ENCODE measurements at regions not wholly inside any gene's neighbourhood (a gene's known extent, or its start where the extent isn't known, plus 50 kb on each side); places are given as distances from the start of the nearest gene placed in this dataset.

DNA sequence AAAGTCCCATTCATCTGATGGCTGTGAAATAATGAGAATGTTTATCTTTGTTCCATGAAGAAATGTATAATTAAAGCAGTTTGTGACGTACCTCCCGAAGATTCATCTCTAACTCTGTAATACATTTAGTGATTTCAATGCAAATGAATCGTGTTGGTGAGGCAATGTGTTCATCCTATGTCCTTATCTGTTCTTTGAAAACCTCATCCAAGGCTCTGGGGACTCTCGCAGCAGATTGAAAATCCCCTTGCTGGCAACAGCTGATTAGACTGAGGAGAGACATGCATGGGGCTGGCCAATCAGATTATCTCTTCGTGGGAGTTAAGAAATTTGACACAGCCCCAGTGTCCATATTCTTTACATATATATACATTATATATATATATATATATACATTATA is 1095.4 kb upstream of the EEF2KMT start:
- no peak overlapping the region for H3K4me3 ChIP-seq (replicated peaks in 1 of 2; ENCODE audit: low read depth in 2 of 2, low read length in 2 of 2)
- TF ChIP-seq, protein P1, sequence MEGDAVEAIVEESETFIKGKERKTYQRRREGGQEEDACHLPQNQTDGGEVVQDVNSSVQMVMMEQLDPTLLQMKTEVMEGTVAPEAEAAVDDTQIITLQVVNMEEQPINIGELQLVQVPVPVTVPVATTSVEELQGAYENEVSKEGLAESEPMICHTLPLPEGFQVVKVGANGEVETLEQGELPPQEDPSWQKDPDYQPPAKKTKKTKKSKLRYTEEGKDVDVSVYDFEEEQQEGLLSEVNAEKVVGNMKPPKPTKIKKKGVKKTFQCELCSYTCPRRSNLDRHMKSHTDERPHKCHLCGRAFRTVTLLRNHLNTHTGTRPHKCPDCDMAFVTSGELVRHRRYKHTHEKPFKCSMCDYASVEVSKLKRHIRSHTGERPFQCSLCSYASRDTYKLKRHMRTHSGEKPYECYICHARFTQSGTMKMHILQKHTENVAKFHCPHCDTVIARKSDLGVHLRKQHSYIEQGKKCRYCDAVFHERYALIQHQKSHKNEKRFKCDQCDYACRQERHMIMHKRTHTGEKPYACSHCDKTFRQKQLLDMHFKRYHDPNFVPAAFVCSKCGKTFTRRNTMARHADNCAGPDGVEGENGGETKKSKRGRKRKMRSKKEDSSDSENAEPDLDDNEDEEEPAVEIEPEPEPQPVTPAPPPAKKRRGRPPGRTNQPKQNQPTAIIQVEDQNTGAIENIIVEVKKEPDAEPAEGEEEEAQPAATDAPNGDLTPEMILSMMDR (IDR thresholded peaks at IDR 0.05; ENCODE audit: low read depth, low read length), result no peak
- DNase-seq (ENCODE audit: low read depth in 2 of 2), result no peak

DNA sequence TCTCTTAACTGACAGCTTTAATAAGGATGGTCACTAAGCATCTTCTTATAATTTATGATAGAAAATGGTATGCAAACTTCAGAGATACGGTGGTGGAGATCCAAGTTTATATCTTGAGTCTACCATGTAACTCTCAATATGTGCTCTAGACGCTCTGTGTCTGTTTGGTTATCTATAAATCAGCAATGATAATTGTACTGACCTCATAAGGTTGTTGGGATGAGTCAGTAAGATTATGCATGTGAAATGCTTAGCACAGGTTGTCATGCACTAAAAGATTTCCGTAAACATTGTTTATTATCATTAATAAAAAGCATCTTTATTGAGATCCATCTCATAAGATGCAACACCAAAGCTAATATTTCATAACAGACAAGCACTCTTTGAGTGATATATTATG is 1094.9 kb upstream of the EEF2KMT start:
- no peak overlapping the region for H3K4me3 ChIP-seq (replicated peaks in 1 of 2; ENCODE audit: low read depth in 2 of 2, low read length in 2 of 2)
- TF ChIP-seq, protein P1 (IDR thresholded peaks at IDR 0.05; ENCODE audit: low read depth, low read length), result no peak

DNA sequence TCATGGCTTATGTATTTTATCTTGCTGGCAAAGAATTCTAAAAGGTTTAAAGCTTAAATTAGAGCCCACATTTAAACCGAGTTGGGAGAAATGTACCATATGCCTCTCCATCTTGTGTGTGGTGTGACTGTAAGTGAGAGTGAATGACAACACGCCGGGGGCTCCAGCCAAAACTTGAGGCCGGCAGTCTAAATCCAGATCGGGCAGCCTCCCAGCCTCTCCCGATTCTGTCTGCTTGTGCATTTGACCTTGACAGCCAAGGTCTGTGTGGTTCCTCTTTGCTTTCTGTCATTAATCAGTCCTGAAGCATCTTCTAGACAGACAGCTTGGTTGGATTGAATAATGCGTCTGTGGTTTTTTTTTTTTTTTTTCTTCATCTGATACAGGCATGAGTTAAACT is 1093.2 kb upstream of the EEF2KMT start:
- TF ChIP-seq, protein P1 (IDR thresholded peaks at IDR 0.05; ENCODE audit: low read depth, low read length), result no peak
- DNase-seq (ENCODE audit: low read depth in 2 of 2), result no peak
- H3K4me3 ChIP-seq (replicated peaks in 1 of 2; ENCODE audit: low read depth in 2 of 2, low read length in 2 of 2), result no peak overlapping the region

More for the DNA sequence above, 1094.9 kb upstream of the EEF2KMT start:
- DNase-seq (ENCODE audit: low read depth in 2 of 2), result no peak

DNA sequence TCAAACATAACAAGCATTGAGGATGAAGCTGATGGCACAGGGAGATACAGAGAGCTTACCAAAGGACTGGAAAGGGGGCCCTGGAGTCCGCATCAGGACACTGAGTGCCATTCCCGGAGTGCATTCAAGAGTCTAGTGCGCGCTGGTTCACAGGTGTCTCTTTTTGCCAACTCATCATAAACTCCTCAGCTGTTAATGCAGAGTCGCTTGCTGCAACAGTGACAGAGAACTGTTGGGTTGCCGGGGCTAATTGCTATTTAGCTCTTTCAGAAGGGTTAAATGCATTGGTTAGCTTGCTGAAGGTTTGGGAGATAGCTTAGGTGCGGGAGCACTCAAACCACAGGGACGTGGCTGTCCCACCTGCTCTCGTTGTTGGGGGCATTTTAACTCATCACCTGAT is 1091.6 kb upstream of the EEF2KMT start:
- DNase-seq (ENCODE audit: low read depth in 2 of 2), result no peak
- no peak overlapping the region for H3K4me3 ChIP-seq (replicated peaks in 1 of 2; ENCODE audit: low read depth in 2 of 2, low read length in 2 of 2)
- TF ChIP-seq, protein P1 (IDR thresholded peaks at IDR 0.05; ENCODE audit: low read depth, low read length), result no peak

DNA sequence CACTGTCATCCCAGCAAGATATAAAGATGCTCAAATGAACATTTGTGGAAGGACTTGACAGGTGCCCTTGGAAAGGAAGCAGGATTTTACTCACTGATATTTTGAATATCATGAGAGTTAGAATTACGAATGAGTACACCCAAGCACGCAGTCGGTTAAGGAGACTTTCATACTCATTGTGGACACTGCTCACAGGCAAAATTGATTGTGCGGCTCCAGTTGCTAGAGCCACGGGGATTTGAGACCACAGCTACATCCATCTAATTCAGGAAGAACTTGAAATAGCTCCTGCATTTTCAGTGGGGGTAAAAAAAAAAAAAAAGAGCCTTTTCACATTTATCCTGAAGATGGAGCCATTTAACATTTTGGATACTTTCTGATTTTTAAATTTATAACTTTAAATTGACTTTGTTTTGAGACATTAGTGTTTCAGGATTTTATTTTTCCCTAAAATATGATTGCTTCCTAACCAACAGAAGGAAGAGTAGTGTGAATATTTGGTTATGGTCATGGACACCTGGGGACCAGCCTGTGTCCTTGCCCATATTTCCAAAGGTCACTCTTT is 1080.1 kb upstream of the EEF2KMT start:
- TF ChIP-seq, protein P1 (IDR thresholded peaks at IDR 0.05; ENCODE audit: low read depth, low read length), result no peak
- no peak for DNase-seq (ENCODE audit: low read depth in 2 of 2)
- no peak overlapping the region for H3K4me3 ChIP-seq (replicated peaks in 1 of 2; ENCODE audit: low read depth in 2 of 2, low read length in 2 of 2)

DNA sequence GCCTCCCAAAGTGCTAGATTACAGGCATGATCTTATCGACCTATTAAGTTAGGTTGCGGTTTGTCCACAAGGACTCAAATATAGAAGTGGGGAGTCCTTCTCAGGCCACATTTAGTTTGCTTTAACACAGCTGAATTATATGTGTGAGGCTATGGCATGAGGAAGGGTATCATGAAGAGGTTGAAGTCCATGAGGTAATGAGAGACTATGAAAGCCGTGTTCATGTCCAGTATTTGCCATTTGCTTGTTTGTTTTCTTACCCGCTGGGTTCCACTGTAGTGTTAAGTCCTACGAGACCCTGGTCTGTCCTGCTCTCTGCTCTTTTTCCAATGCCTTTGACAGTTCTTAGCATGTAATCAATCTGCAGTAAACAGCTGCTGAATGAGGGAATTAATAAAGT is 1072.4 kb upstream of the EEF2KMT start:
- no peak for DNase-seq (ENCODE audit: low read depth in 2 of 2)
- H3K4me3 ChIP-seq (replicated peaks in 1 of 2; ENCODE audit: low read depth in 2 of 2, low read length in 2 of 2), result no peak overlapping the region
- TF ChIP-seq, protein P1 (IDR thresholded peaks at IDR 0.05; ENCODE audit: low read depth, low read length), result no peak
